GM21723 (cell line): ENCODE measurements at regions not wholly inside any gene's neighbourhood (a gene's known extent, or its start where the extent isn't known, plus 50 kb on each side); places are given as distances from the start of the nearest gene placed in this dataset.
A peak's percentile ranks its signal among the peaks of the same experiment; 100 is the strongest.

Source experiments
- ATAC-seq: cut with Tn5 transposase; IDR thresholded peaks from one replicate; pipeline ENCODE4 v1.9.1; 2021; ENCODE audit warnings: mild to moderate bottlenecking, moderate library complexity; ENCODE audit not compliant: unreplicated experiment

- no peak for ATAC-seq
Observed at GRCh38 chr2:118791483-118791882, 56.0 kb downstream of the EN1 start.

GRCh38 chr2:118786746-118787145 lies 60.7 kb downstream of the EN1 start:
- ATAC-seq, result no peak

- no peak for ATAC-seq
Observed at GRCh38 chr2:118784860-118785259, 62.6 kb downstream of the EN1 start.

- ATAC-seq, result no peak
Observed at GRCh38 chr2:118779362-118779761, 68.1 kb downstream of the EN1 start.

GRCh38 chr2:118774458-118775133 lies 72.9 kb downstream of the EN1 start:
- peak; percentile 61 for ATAC-seq

GRCh38 chr2:118773826-118774225 lies 73.6 kb downstream of the EN1 start:
- ATAC-seq, result no peak

- ATAC-seq, result no peak
Observed at GRCh38 chr2:118772487-118773200, 74.8 kb downstream of the EN1 start.

GRCh38 chr2:118769707-118770400 lies 77.6 kb downstream of the EN1 start:
- ATAC-seq, result no peak

GRCh38 chr2:118766871-118767270 lies 80.6 kb downstream of the EN1 start:
- ATAC-seq, result no peak

- no peak for ATAC-seq
Observed at GRCh38 chr2:118764855-118765254, 82.6 kb downstream of the EN1 start.

- no peak for ATAC-seq
Observed at GRCh38 chr2:118763797-118764196, 83.7 kb downstream of the EN1 start.

- no peak for ATAC-seq
Observed at GRCh38 chr2:118762290-118762689, 85.2 kb downstream of the EN1 start.

GRCh38 chr2:118761771-118762170 lies 85.7 kb downstream of the EN1 start:
- ATAC-seq, result no peak

GRCh38 chr2:118755901-118756300 lies 91.5 kb downstream of the EN1 start:
- no peak for ATAC-seq

- no peak for ATAC-seq
Observed at GRCh38 chr2:118755384-118755783, 92.1 kb downstream of the EN1 start.

GRCh38 chr2:118752762-118753429 lies 94.6 kb downstream of the EN1 start:
- no peak for ATAC-seq

GRCh38 chr2:118750959-118751565 lies 96.4 kb downstream of the EN1 start:
- ATAC-seq, result no peak

GRCh38 chr2:118748245-118748885 lies 99.1 kb downstream of the EN1 start:
- ATAC-seq, result no peak

- ATAC-seq, result no peak
Observed at GRCh38 chr2:118747637-118748036, 99.8 kb downstream of the EN1 start.

GRCh38 chr2:118747066-118747465 lies 100.4 kb downstream of the EN1 start:
- no peak for ATAC-seq
